RWPE1 (cell line): ENCODE measurements at regions not wholly inside any gene's neighbourhood (a gene's known extent, or its start where the extent isn't known, plus 50 kb on each side); places are given as distances from the start of the nearest gene placed in this dataset.

Experiments used
- CTCF ChIA-PET: fragments of 350-600 bp; sonication (Branson Sonifier 250); formaldehyde crosslinking; extraction: SDS; loops from one replicate; lab custom pipeline; 2021; lab: Yijun Ruan, JAX
- POLR2A ChIA-PET: fragments of 400-600 bp; formaldehyde crosslinking; extraction: SDS; loops from one replicate; lab custom pipeline; 2020; ENCODE audit warnings: antibody characterized with exemption; ENCODE audit not compliant: low non-redundant PET; lab: Yijun Ruan, JAX
- DNase-seq: peaks from one replicate; pipeline ENCODE4 v3.0.0; 2012; ENCODE audit warnings: low spot score
- H3K27ac ChIP-seq: fragments of 450-650 bp; 2 replicates; pipeline ENCODE4 v1.5.1; 2017
- TF ChIP-seq, protein P1 (sequence below): fragments of 450-650 bp; conservative IDR thresholded peaks from 2 replicates; pipeline ENCODE4 v1.5.1; 2017; ENCODE audit warnings: low read depth, mild to moderate bottlenecking

DNA sequence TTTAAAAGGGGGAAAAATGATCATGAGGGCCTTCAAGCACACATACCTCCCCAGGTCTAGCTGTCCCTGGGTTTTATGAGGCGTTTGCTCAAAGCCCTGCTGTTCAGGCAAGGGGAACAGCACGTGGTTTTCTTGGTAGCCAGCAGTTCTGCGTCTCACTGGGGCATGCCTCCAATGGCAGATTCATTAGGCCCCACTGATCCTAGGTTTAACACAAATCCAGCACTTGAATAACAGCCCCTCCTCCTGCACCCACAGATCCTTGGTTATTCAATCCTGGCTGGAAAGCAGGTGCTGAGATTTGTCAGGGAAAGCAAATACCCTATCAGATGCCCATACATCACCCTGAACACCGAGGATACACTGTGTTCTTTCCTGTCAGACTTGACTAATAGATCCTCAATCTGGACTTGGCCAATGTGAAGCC, 106.4 kb downstream of the ZC3H11B start:
- ChIA-PET CTCF (no interaction called here), POLR2A (no interaction called here)
- TF ChIP-seq, protein P1, sequence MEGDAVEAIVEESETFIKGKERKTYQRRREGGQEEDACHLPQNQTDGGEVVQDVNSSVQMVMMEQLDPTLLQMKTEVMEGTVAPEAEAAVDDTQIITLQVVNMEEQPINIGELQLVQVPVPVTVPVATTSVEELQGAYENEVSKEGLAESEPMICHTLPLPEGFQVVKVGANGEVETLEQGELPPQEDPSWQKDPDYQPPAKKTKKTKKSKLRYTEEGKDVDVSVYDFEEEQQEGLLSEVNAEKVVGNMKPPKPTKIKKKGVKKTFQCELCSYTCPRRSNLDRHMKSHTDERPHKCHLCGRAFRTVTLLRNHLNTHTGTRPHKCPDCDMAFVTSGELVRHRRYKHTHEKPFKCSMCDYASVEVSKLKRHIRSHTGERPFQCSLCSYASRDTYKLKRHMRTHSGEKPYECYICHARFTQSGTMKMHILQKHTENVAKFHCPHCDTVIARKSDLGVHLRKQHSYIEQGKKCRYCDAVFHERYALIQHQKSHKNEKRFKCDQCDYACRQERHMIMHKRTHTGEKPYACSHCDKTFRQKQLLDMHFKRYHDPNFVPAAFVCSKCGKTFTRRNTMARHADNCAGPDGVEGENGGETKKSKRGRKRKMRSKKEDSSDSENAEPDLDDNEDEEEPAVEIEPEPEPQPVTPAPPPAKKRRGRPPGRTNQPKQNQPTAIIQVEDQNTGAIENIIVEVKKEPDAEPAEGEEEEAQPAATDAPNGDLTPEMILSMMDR: no peak
- no peak overlapping the region for H3K27ac ChIP-seq
- no peak for DNase-seq

- ChIA-PET POLR2A (no interaction called here), CTCF (no interaction called here)
- no peak overlapping the region for H3K27ac ChIP-seq
- TF ChIP-seq, protein P1: no peak
- DNase-seq: no peak
These were observed 107.0 kb downstream of the ZC3H11B start for GRCh38 chr1:219505886-219506285.

DNA sequence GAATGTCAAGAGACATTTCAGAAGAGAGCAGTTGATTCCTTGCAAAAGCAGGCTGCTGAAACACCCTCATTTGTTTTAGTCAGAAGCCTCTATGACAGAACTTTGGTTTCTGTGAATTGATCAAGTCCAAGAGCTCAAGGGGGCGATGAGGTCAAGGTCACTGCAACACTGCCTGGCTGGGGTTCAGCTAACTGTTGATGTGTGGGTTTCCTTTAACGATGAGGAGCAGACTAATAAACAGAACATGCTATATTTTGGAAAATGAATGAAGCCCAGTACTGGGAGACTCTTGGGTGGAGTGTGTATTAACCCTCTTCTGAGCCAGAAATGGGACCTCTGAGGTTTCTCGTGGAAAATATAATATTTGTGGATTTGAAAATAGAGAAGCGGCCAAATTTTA, 109.3 kb downstream of the ZC3H11B start:
- CTCF ChIA-PET: interaction anchor here (0.6 to 1.3 kb wide), 4 partner anchors 11 to 487 kb away, joined by 3 read pairs; no protein-coding TSS in a partner anchor
- DNase-seq: no peak
- POLR2A ChIA-PET: no interaction called here
- TF ChIP-seq, protein P1: no peak
- H3K27ac ChIP-seq: no peak overlapping the region

DNA sequence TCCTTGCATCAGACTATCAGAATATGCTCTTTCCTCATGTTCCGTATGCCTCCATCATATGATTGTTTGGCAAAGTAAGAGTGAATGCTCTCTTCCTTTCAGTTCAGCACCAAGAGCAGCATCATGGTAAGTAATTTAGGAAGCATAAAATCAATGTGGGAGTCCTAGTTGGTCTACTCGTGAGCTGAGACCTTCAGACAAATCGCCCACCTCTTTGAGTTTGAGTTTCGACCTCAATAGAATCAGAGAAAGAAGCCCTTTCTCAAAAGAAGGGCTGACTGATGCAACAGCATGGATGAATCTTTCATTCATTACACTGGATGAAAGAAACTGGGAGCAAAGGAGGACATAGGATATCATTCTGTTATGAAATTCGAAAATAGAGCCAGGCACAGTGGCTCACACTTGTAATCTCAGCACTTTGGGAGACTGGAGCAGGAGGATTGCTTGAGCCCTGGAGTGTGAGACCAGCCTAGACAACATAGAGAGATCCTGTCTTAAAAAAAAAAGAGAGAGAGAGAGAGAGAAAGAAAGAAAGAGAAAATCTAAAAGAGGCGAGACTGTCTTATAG, 112.5 kb downstream of the ZC3H11B start:
- no peak for DNase-seq
- POLR2A ChIA-PET: no interaction called here
- no peak overlapping the region for H3K27ac ChIP-seq
- CTCF ChIA-PET: interaction anchor here (0.6 kb wide), 1 partner anchor 439 kb away, joined by 3 read pairs; no protein-coding TSS in a partner anchor
- TF ChIP-seq, protein P1: no peak

DNA sequence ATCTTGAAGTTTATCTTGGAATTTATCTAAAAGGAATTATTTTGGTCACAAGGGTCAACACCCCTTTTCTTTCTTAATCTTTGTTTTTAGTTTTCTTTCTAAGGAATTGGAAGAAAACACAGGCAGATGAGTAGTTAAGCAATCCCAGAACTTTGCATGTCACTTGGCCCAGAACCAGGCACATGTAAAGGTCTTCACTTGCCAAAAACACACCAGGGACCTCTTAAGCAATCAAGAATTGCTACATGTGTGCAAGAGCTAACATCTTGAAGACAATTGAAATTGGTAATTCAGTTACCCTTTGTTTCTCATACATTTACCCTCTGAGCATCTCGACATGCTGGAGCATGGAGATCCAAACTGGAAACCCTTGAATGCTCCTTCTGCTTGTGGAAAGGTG, 114.2 kb downstream of the ZC3H11B start:
- POLR2A ChIA-PET: no interaction called here
- TF ChIP-seq, protein P1: no peak
- no peak for DNase-seq

DNA sequence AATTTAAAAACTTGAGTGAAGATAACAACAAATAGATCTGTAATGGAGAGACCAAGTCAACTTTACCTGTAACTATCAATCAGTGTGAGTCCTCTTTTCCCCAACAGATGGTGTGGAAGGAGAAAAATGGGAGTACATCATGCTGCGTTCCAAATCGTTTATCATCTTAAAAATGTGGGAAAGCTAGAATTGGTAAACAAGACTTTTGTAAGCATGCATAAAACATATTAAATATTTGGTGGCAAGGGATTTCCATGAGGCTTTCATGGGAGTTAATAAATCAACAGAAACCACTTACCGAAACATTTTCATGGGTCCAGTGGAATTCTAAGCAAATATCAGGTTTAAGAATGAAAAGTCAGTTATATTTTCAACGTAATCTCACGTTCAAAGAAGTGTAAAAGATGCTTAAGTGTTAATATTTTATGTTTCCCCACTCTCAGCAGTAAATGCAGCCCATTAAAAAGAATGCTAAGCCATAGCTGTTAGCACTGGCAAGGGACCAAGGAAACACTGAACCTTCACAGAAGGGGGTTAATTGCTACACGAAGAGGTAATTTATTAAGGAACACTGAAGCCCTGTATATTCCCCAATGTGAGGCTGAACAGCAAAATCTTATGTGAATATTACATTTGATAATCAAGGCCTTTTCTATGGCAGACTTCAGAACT, 117.0 kb downstream of the ZC3H11B start:
- POLR2A ChIA-PET: no interaction called here
- no peak overlapping the region for H3K27ac ChIP-seq
- CTCF ChIA-PET: interaction anchor here (0.8 kb wide), 1 partner anchor 165 kb away, joined by 5 read pairs; no protein-coding TSS in a partner anchor
- TF ChIP-seq, protein P1: no peak
- no peak for DNase-seq

More for the DNA sequence above, 114.2 kb downstream of the ZC3H11B start:
- no peak overlapping the region for H3K27ac ChIP-seq
- CTCF ChIA-PET: no interaction called here
